Natural killer cell (primary cell): ENCODE measurements at regions not wholly inside any gene's neighbourhood (a gene's known extent, or its start where the extent isn't known, plus 50 kb on each side); places are given as distances from the start of the nearest gene placed in this dataset.
A peak's percentile ranks its signal among the peaks of the same experiment; 100 is the strongest.

Experiments
- ATAC-seq, 3 donors: fragments of 150-1000 bp in 2 of 3; fragments of 200-7000 bp in 1 of 3; cut with Tn5 transposase; 1 replicate in 1 of 3; 2 replicates in 2 of 3; pipeline ENCODE4 v1.10.0; 2021; ENCODE audit warnings: mild to moderate bottlenecking in 2 of 3, moderate library complexity in 2 of 3
- DNase-seq, 2 donors: peaks; one replicate each; pipeline versions ENCODE4 v3.0.0 to v3.0.0-alpha.2; 2013 to 2021; ENCODE audit warnings: mixed read lengths in 1 of 2
- H3K27ac ChIP-seq: one replicate; pipeline ENCODE4 v1.5.1; 2013; ENCODE audit warnings: mild to moderate bottlenecking, low read length
- H3K27me3 ChIP-seq: one replicate; pipeline ENCODE4 v1.6.1; 2013; ENCODE audit warnings: low read length; ENCODE audit not compliant: control insufficient read depth, insufficient read depth
- H3K36me3 ChIP-seq: one replicate; pipeline ENCODE4 v1.6.1; 2013; ENCODE audit warnings: low read length; ENCODE audit not compliant: control insufficient read depth, insufficient read depth
- H3K4me1 ChIP-seq: one replicate; pipeline ENCODE4 v1.6.1; 2013; ENCODE audit warnings: low read length; ENCODE audit not compliant: control insufficient read depth, insufficient read depth
- H3K4me3 ChIP-seq: one replicate; pipeline ENCODE4 v1.5.1; 2013; ENCODE audit warnings: low read length
- H3K9me3 ChIP-seq: one replicate; pipeline ENCODE4 v1.6.1; 2013; ENCODE audit warnings: low read length; ENCODE audit not compliant: control insufficient read depth, insufficient read depth
- H3K27ac Mint-ChIP-seq, 2 donors: one replicate each; pipeline ENCODE4 v1.8.0; 2022; ENCODE audit warnings: mild to moderate bottlenecking in 2 of 2, mixed read lengths in 2 of 2, moderate library complexity in 1 of 2
- H3K27me3 Mint-ChIP-seq, 2 donors: one replicate each; pipeline ENCODE4 v1.8.0; 2022; ENCODE audit warnings: low read depth in 2 of 2, mixed read lengths in 2 of 2
- H3K36me3 Mint-ChIP-seq: one replicate; pipeline ENCODE4 v1.8.0; 2022; ENCODE audit warnings: mixed read lengths
- H3K4me1 Mint-ChIP-seq, 2 donors: one replicate each; pipeline ENCODE4 v1.8.0; 2022; ENCODE audit warnings: mixed read lengths in 2 of 2
- H3K4me3 Mint-ChIP-seq: one replicate; pipeline ENCODE4 v1.8.0; 2022; ENCODE audit warnings: mild to moderate bottlenecking, moderate library complexity, mixed read lengths
- H3K9me3 Mint-ChIP-seq, 2 donors: one replicate each; pipeline ENCODE4 v1.8.0; 2022; ENCODE audit warnings: mixed read lengths in 2 of 2
- WGBS: methylation state at CpG from one replicate; pipeline ENCODE4 v1.1.7; 2013; ENCODE audit warnings: missing lambda C conversion rate; ENCODE audit not compliant: insufficient coverage; 5-methylcytosine and 5-hydroxymethylcytosine counted together
- intact Hi-C: fragments of 100-400 bp; cut with micrococcal nuclease; formaldehyde crosslinking; loops from one replicate; pipeline ENCODE4 v1.14.2; 2022
- TF ChIP-seq, protein P1 (sequence below): fragments of 200-600 bp; IDR thresholded peaks from one replicate; pipeline ENCODE4 v1.8.0; 2022; ENCODE audit warnings: antibody characterized with exemption

DNA sequence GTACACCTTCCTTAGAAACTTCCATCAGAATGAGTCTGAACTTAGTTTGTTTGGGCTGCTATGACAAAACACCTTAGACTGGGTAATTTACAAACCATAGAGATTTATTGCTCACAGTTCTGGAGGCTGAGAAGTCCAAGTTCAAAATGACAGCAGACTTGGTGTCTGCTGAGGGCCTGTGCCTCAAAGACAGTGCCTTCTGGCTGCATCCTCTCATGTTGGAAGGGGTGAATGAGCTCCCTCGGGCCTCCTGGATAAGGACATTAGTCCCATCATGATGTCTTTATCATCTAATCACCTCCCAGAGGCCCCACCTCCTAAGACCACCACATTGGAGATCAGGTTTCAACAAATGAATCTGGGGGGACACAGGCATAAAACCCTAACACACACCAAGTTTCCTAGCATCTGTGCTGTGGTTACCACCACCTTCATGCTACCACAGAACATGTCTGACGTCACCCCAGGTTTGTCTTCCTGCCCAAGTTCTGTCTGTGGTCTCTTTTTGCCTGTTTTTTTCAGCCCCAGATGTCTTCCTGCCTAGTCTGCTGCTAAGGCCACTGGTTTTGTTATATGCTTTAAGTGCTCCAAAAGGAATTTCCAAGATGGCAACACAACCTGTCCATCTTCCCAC, 150.9 kb upstream of the COBL start:
- Histone ChIP-seq H3K9me3 (no peaks in the 10 kb centered on the region), H3K27me3 (no peaks in the 10 kb centered on the region), H3K4me3 (no peak overlapping the region), H3K36me3 (no peaks in the 10 kb centered on the region), H3K4me1 (no peaks in the 10 kb centered on the region), H3K27ac (no peak overlapping the region)
- H3K27ac Mint-ChIP-seq = no peak overlapping the region
- intact Hi-C loops = no loop called here
- ATAC-seq (no peak), DNase-seq (peak in 1 of 2 donors; percentile 54)
- H3K36me3 Mint-ChIP-seq = no peaks in the 10 kb centered on the region
- TF ChIP-seq, protein P1, sequence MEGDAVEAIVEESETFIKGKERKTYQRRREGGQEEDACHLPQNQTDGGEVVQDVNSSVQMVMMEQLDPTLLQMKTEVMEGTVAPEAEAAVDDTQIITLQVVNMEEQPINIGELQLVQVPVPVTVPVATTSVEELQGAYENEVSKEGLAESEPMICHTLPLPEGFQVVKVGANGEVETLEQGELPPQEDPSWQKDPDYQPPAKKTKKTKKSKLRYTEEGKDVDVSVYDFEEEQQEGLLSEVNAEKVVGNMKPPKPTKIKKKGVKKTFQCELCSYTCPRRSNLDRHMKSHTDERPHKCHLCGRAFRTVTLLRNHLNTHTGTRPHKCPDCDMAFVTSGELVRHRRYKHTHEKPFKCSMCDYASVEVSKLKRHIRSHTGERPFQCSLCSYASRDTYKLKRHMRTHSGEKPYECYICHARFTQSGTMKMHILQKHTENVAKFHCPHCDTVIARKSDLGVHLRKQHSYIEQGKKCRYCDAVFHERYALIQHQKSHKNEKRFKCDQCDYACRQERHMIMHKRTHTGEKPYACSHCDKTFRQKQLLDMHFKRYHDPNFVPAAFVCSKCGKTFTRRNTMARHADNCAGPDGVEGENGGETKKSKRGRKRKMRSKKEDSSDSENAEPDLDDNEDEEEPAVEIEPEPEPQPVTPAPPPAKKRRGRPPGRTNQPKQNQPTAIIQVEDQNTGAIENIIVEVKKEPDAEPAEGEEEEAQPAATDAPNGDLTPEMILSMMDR = no peak
- H3K4me1 Mint-ChIP-seq = no peaks in the 10 kb centered on the region
- peaks cover 3 to 7% of the 10 kb centered on the region in 2 donors for H3K9me3 Mint-ChIP-seq
- H3K4me3 Mint-ChIP-seq = no peak overlapping the region
- H3K27me3 Mint-ChIP-seq = peaks cover 3 to 12% of the 10 kb centered on the region in 2 donors
- 38% methylated on average over 2 of the region's 2 CpGs for WGBS

DNA sequence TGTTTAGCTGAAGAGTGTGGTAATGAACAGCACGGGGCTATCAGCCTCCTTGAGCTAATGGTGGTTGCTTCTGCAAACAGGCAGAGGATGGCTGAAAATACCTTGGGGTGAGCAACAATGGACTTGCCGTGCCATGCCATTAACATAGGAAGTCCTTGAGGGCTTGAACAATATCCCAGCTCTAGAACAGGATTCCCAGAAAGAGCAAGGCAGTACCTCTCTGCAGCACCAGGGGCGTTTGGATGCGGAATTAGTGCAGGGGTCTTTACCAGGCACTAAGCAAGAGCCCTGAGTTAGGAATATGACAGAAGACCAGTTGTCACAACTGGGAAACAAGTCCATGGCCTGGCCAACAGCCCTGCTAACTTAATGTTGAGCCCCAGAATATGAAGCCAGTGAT, 143.2 kb upstream of the COBL start:
- 58% methylated on average over 4 of the region's 4 CpGs for WGBS
- ATAC-seq = no peak
- intact Hi-C loops = no loop called here

DNA sequence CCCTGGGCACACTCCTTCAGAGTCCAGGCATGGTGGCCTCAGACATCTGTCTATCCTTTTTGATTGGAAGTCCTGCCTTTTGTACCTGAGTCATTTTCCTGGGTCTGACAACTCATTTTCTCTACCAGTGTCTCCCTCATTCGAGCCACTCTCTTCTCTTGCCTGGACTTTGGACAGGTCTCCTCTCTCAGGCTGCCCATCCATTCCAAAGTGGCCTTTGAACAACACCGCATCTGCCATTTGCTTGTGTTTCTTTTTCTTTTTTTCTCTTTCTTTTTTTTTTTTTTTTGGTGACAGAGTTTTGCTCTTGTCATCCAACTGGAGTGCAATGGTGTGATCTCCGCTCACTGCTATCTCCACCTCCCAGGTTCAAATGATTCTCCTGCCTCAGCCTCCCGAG, 142.1 kb upstream of the COBL start:
- DNase-seq (no peak), ATAC-seq (no peak)
- H3K9me3 ChIP-seq = no peaks in the 10 kb centered on the region
- H3K36me3 ChIP-seq = no peaks in the 10 kb centered on the region
- H3K4me3 ChIP-seq = no peak overlapping the region
- no peaks in the 10 kb centered on the region for H3K4me1 ChIP-seq
- WGBS = 91% methylated on average over 2 of the region's 4 CpGs
- TF ChIP-seq, protein P1 = no peak
- H3K27me3 ChIP-seq = no peaks in the 10 kb centered on the region
- no peak overlapping the region for H3K27ac ChIP-seq
- H3K4me3 Mint-ChIP-seq = no peak overlapping the region
- peaks cover 0 to 6% of the 10 kb centered on the region in 2 donors for H3K9me3 Mint-ChIP-seq
- intact Hi-C loops = no loop called here
- no peak overlapping the region for H3K27ac Mint-ChIP-seq
- no peaks in the 10 kb centered on the region for H3K4me1 Mint-ChIP-seq
- no peaks in the 10 kb centered on the region for H3K36me3 Mint-ChIP-seq
- no peaks in the 10 kb centered on the region for H3K27me3 Mint-ChIP-seq

More for the DNA sequence above, 143.2 kb upstream of the COBL start:
- Histone ChIP-seq H3K4me3 (no peak overlapping the region), H3K27me3 (no peaks in the 10 kb centered on the region), H3K27ac (no peak overlapping the region), H3K9me3 (no peaks in the 10 kb centered on the region), H3K36me3 (no peaks in the 10 kb centered on the region), H3K4me1 (no peaks in the 10 kb centered on the region)
- Mint-ChIP-seq H3K27me3 (no peaks in the 10 kb centered on the region), H3K36me3 (no peaks in the 10 kb centered on the region), H3K9me3 (peaks cover 0 to 9% of the 10 kb centered on the region in 2 donors), H3K27ac (no peak overlapping the region), H3K4me1 (no peaks in the 10 kb centered on the region), H3K4me3 (no peak overlapping the region)
- DNase-seq = no peak
- TF ChIP-seq, protein P1 = no peak

DNA sequence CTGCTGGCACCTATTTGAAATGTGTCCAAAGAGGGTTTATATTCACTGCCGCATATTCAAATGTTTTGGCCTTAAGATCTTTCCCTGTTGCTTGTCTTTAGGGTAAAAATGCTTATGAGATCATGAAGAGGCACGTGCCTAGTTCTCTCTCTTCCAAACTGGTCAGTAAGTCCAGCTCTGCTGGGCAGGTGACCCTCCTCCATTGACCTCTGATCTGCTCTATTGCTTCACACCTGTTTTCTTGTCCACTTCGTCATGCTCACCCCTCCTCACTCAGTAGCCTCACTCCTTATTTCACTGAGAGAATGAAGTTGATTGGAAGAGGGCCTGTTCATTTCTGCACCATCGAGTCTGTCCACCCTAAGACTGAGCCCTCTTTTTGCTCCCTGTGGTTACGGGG, 140.5 kb upstream of the COBL start:
- DNase-seq (no peak), ATAC-seq (no peak)
- TF ChIP-seq, protein P1 = no peak
- H3K4me3 ChIP-seq = no peak overlapping the region
- H3K27ac Mint-ChIP-seq = no peak overlapping the region
- no peaks in the 10 kb centered on the region for H3K27me3 ChIP-seq
- H3K27me3 Mint-ChIP-seq = no peaks in the 10 kb centered on the region
- no peaks in the 10 kb centered on the region for H3K9me3 ChIP-seq
- intact Hi-C loops = no loop called here
- H3K9me3 Mint-ChIP-seq = peaks cover 0 to 4% of the 10 kb centered on the region in 2 donors
- H3K4me1 ChIP-seq = no peaks in the 10 kb centered on the region
- no peak overlapping the region for H3K27ac ChIP-seq
- H3K36me3 ChIP-seq = no peaks in the 10 kb centered on the region
- H3K4me3 Mint-ChIP-seq = no peak overlapping the region
- no peaks in the 10 kb centered on the region for H3K36me3 Mint-ChIP-seq
- WGBS = 78% methylated on average over 5 of the region's 5 CpGs
- no peaks in the 10 kb centered on the region for H3K4me1 Mint-ChIP-seq
